HFF-Myc (cell line): ENCODE measurements at regions not wholly inside any gene's neighbourhood (a gene's known extent, or its start where the extent isn't known, plus 50 kb on each side); places are given as distances from the start of the nearest gene placed in this dataset.
A peak's percentile ranks its signal among the peaks of the same experiment; 100 is the strongest.

Experiments used
- DNase-seq: peaks from one replicate; pipeline ENCODE4 v3.0.0-alpha.2; 2011; ENCODE audit warnings: low read depth; ENCODE audit errors: extremely low read depth
- H3K4me3 ChIP-seq: replicated peaks from 2 replicates; pipeline ENCODE4 v1.5.1; 2011; ENCODE audit warnings: low read depth, mild to moderate bottlenecking, control low read depth, low read length
- CTCF ChIP-seq: IDR thresholded peaks from 2 replicates; pipeline ENCODE4 v1.5.1; 2012; ENCODE audit warnings: mild to moderate bottlenecking, low read depth, low read length, control low read depth; ENCODE audit errors: missing control alignments

GRCh38 chr5:54897001-54897400, 88.4 kb downstream of the ESM1 start:
- TF ChIP-seq CTCF = no peak
- DNase-seq = no peak
- H3K4me3 ChIP-seq = no peak overlapping the region

GRCh38 chr5:54895816-54896341, 89.5 kb downstream of the ESM1 start:
- DNase-seq = peak; percentile 31
- TF ChIP-seq CTCF = peak; percentile 61
- no peak overlapping the region for H3K4me3 ChIP-seq

- TF ChIP-seq CTCF = no peak
- H3K4me3 ChIP-seq = no peak overlapping the region
- no peak for DNase-seq
These were observed 90.2 kb downstream of the ESM1 start for GRCh38 chr5:54894957-54895815.

GRCh38 chr5:54889826-54890225, 95.6 kb downstream of the ESM1 start:
- no peak overlapping the region for H3K4me3 ChIP-seq
- TF ChIP-seq CTCF = no peak
- DNase-seq = peak; percentile 24

- H3K4me3 ChIP-seq = no peak overlapping the region
- no peak for DNase-seq
- TF ChIP-seq CTCF = no peak
These were observed 97.7 kb downstream of the ESM1 start for GRCh38 chr5:54887663-54888062.

GRCh38 chr5:54886866-54887265, 98.5 kb downstream of the ESM1 start:
- no peak for DNase-seq
- no peak for TF ChIP-seq CTCF
- no peak overlapping the region for H3K4me3 ChIP-seq
